Transverse colon (tissue), 3 donors: ENCODE measurements at regions not wholly inside any gene's neighbourhood (a gene's known extent, or its start where the extent isn't known, plus 50 kb on each side); places are given as distances from the start of the nearest gene placed in this dataset.

Experiments used
- EP300 ChIP-seq: sonication (generic); formaldehyde crosslinking; IDR thresholded peaks from one replicate; pipeline ENCODE4 v1.6.1; 2017; ENCODE audit warnings: antibody characterized with exemption, low read depth
- POLR2A ChIP-seq: fragments of 450-650 bp; IDR thresholded peaks from one replicate; pipeline ENCODE4 v1.6.1; 2016; ENCODE audit warnings: antibody characterized with exemption, mild to moderate bottlenecking, moderate library complexity
- POLR2AphosphoS5 ChIP-seq, 3 donors: sonication (generic); formaldehyde crosslinking; IDR thresholded peaks; one replicate each; pipeline ENCODE4 v1.6.1; 2016; ENCODE audit warnings: antibody characterized with exemption in 3 of 3

- no peak for TF ChIP-seq POLR2AphosphoS5 (IDR thresholded peaks at IDR 0.05)
- TF ChIP-seq POLR2A, result no peak
- TF ChIP-seq EP300, result no peak
Measured at GRCh38 chr1:94715321-94715720, 104.8 kb upstream of the SLC44A3 start.
